ENCODE measurements at regions not wholly inside any gene's neighbourhood (a gene's known extent, or its start where the extent isn't known, plus 50 kb on each side); places are given as distances from the start of the nearest gene placed in this dataset.

- Histone ChIP-seq H3K9me2 (replicated peaks; ENCODE audit: insufficient read depth, low read length) (no peaks in the 10 kb centered on the region), H4K20me1 (ENCODE audit: insufficient read depth, low read length) (no peaks in the 10 kb centered on the region), H3K4me1 (ENCODE audit: low read length) (no peaks in the 10 kb centered on the region), H3K4me3 (ENCODE audit: low read length) (no peak overlapping the region), H3K27ac (ENCODE audit: low read length) (no peak overlapping the region), H2AFZ (ENCODE audit: low read length) (no peak overlapping the region), H3K27me3 (replicated peaks; ENCODE audit: insufficient read depth, low read length) (no peaks in the 10 kb centered on the region), H3K4me2 (ENCODE audit: low read depth, low read length) (no peak overlapping the region), H3K36me3 (replicated peaks; ENCODE audit: insufficient read depth, low read length) (no peaks in the 10 kb centered on the region), H3F3A (ENCODE audit: insufficient read depth, low read length) (no peaks in the 10 kb centered on the region), H3K9me3 (replicated peaks; ENCODE audit: insufficient read depth, low read length) (no peaks in the 10 kb centered on the region), H3K79me2 (ENCODE audit: low read length) (no peaks in the 10 kb centered on the region), H3K9ac (ENCODE audit: low read length) (no peak overlapping the region)
- no peak for DNase-seq
- TF ChIP-seq CTCF (IDR thresholded peaks at IDR 0.05; ENCODE audit: low read length) = no peak
- TF ChIP-seq EZH2 (optimal IDR thresholded peaks at IDR 0.05; ENCODE audit: low read depth, low read length) = no peak
- TF ChIP-seq EZH2phosphoT487 (IDR thresholded peaks at IDR 0.05; ENCODE audit: low read length) = no peak
Observed at GRCh38 chr18:33951031-33951430, 273.7 kb downstream of the NOL4 start.

GRCh38 chr18:33946336-33946735 is 278.4 kb downstream of the NOL4 start:
- Histone ChIP-seq H3K9me3 (replicated peaks; ENCODE audit: insufficient read depth, low read length) (no peaks in the 10 kb centered on the region), H3K4me1 (ENCODE audit: low read length) (no peaks in the 10 kb centered on the region), H2AFZ (ENCODE audit: low read length) (no peak overlapping the region), H3K27ac (ENCODE audit: low read length) (no peak overlapping the region), H3F3A (ENCODE audit: insufficient read depth, low read length) (no peaks in the 10 kb centered on the region), H4K20me1 (ENCODE audit: insufficient read depth, low read length) (no peaks in the 10 kb centered on the region), H3K27me3 (replicated peaks; ENCODE audit: insufficient read depth, low read length) (no peaks in the 10 kb centered on the region), H3K4me3 (ENCODE audit: low read length) (no peak overlapping the region), H3K36me3 (replicated peaks; ENCODE audit: insufficient read depth, low read length) (no peaks in the 10 kb centered on the region), H3K9me2 (replicated peaks; ENCODE audit: insufficient read depth, low read length) (no peaks in the 10 kb centered on the region), H3K79me2 (ENCODE audit: low read length) (no peaks in the 10 kb centered on the region), H3K9ac (ENCODE audit: low read length) (no peak overlapping the region), H3K4me2 (ENCODE audit: low read depth, low read length) (no peak overlapping the region)
- TF ChIP-seq CTCF (IDR thresholded peaks at IDR 0.05; ENCODE audit: low read length) = no peak
- no peak for DNase-seq

GRCh38 chr18:33944493-33944892 is 280.2 kb downstream of the NOL4 start:
- Histone ChIP-seq H3K27me3 (replicated peaks; ENCODE audit: insufficient read depth, low read length) (no peaks in the 10 kb centered on the region), H3K79me2 (ENCODE audit: low read length) (no peaks in the 10 kb centered on the region), H4K20me1 (ENCODE audit: insufficient read depth, low read length) (no peaks in the 10 kb centered on the region), H3K9me3 (replicated peaks; ENCODE audit: insufficient read depth, low read length) (no peaks in the 10 kb centered on the region), H3F3A (ENCODE audit: insufficient read depth, low read length) (no peaks in the 10 kb centered on the region), H3K9ac (ENCODE audit: low read length) (no peak overlapping the region), H3K9me2 (replicated peaks; ENCODE audit: insufficient read depth, low read length) (no peaks in the 10 kb centered on the region), H3K4me1 (ENCODE audit: low read length) (no peaks in the 10 kb centered on the region), H2AFZ (ENCODE audit: low read length) (no peak overlapping the region), H3K36me3 (replicated peaks; ENCODE audit: insufficient read depth, low read length) (no peaks in the 10 kb centered on the region), H3K27ac (ENCODE audit: low read length) (no peak overlapping the region), H3K4me2 (ENCODE audit: low read depth, low read length) (no peak overlapping the region), H3K4me3 (ENCODE audit: low read length) (no peak overlapping the region)
- TF ChIP-seq CTCF (IDR thresholded peaks at IDR 0.05; ENCODE audit: low read length) (no peak), EZH2phosphoT487 (IDR thresholded peaks at IDR 0.05; ENCODE audit: low read length) (no peak), EZH2 (optimal IDR thresholded peaks at IDR 0.05; ENCODE audit: low read depth, low read length) (no peak)
- no peak for DNase-seq
